GM18861 (cell line): ENCODE measurements at regions not wholly inside any gene's neighbourhood (a gene's known extent, or its start where the extent isn't known, plus 50 kb on each side); places are given as distances from the start of the nearest gene placed in this dataset.
A peak's percentile ranks its signal among the peaks of the same experiment; 100 is the strongest.
"Not testable (repeated sequence)": the region's sequence is repeated elsewhere in the genome, so short reads cannot be mapped to it uniquely, and the experiment has no call there.

ENCODE experiments used
- ATAC-seq: cut with Tn5 transposase; IDR thresholded peaks from one replicate; pipeline ENCODE4 v1.9.1; 2021; ENCODE audit not compliant: unreplicated experiment

DNA sequence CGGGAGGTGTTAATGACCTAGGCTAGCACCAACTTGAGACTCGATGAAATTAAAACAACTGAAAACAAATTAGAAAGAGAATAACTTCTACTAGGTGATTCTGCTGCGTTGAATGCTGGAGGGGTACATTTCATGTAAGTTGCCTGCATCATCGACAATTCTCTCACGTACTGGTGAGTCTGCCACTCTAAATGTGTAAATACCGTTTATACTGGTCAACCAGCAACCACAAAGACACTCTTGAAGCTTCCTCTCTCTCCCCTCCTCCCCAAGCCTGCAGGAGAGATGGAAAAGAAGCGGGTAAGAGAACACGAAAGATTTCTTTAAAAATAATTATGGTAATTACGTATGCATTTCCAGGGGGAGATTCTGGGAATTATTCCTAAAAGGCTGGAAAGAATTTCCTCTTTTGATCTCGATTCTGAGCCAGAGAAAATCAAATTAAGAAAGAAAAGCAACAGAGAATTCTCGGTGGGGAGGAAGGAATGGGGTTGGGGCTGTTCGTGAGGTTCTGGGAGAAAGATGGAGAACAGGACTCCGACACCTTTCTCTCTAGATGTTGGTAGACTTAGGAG, 68.6 kb upstream of the MRTFB start:
- ATAC-seq: no peak

DNA sequence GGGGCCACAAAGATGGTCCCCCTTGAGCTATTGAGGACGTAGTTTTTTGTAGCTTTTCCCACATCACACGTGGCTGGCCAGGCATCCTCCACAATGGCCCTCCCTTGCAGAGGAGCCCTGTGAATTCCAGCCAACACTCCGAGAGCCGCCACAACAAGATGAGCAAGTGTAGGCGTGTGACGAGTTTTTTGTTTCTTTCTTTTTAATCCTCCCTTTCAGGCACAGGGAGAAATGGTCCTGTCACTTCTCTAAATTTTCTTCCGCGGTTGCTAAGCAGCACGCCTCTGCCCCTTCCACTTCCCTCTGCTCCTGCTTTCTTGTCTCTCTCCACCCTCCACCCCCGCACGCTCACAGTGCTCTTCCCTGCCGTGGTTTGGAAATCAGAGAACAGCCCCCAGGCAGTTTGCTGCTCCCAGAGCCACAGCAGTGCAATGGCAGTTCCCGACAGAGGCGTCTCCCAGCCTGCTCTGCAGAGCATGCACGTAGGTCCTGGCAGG, 68.0 kb upstream of the MRTFB start:
- ATAC-seq: no peak

DNA sequence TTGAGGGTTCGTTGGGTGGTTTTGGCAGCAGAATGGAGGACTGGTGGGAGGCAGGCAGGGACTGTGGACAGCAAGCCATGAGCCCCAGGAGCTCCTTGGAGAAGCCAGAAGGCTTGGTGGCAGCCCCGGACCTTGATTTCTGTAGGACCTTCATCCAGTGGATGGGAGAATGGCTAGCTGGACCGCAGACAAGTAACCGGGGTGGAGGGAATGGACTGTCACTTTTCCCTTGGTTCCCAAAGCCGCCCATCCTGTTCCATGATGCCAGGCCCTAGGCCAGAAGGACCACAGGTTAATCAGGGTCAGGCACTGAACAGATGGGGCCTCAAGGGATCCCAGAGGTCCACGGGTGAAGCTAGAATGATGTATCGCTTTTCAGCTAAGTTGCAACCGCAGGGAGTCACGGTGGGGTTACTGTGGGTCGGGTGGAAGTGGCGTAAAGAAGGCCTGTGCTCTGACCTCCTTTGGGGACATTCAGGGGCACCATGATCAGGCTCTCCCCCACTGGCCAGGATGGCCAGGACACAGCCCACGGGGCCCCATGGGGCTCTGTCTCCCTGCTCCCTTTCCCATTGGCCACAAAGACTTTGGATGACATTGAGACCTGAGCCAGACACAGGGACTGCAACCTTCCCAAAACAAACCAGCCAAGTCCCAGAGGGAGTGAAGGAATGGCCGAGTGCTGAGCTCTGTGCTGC, 66.9 kb upstream of the MRTFB start:
- no peak for ATAC-seq

DNA sequence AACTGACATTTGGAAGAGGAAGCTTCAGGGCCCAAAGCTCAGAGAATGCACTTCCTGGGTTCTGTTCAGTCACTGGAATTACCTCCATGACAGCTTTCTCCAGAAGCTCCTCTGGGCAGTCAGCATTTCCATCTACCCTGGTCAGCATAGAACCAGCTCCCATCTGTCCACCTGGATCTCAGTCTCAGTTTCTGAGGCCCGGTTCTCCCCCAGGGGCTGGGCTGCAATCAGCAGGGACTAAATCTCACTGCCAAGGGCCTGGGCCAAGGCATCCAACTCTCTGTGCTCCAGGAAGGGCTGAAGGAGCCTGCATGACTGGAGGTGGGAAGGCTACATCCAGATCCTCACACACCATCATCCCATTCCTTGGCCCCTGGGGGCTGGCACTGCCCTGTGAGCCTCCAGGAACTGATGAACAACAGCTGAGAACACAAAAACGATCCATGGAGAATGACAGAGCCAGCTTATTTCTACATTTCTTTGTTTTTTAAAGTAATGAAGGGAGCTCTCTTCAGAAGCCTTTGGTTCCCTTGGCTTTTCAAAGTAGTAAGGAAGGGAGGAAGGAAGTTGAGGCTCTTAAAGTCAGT, 66.3 kb upstream of the MRTFB start:
- no peak for ATAC-seq

DNA sequence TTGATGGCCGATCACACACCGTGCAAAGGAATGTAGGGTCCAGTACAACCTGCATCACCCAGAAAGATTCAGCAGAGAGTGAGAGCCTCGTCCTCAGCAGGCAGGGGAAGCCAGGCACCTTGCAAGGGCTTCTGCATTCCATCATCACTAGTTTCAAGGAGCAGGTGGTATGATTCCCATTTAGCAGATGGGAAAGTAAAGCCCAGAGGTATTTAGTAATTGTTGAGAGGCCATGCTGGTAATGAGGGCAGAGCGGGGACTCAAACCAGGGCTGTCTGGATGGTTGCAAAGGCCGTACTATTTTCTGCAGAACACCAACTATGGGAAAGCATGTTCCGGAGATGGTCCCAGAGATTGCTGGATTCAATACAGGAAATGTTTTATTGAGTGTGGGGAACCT, 65.8 kb upstream of the MRTFB start:
- no peak for ATAC-seq

DNA sequence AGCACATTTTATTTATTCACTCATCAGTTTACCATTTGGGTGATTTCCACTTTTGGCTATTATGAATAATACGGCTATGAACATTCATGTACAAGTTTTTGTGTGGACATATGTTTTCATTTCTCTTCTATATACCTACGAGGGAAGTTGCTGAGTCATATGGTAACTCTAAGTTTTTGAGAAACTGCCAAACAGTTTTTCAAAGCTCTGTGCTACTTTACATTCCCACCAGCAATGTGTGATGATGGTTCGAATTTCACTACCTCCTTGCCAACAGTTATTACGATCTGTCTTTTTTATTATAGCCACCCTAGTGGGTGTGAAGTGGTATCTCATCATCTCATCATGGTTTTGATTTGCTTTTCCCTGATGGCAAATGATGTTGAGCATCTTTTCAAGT, 63.7 kb upstream of the MRTFB start:
- ATAC-seq: peak; percentile 84

DNA sequence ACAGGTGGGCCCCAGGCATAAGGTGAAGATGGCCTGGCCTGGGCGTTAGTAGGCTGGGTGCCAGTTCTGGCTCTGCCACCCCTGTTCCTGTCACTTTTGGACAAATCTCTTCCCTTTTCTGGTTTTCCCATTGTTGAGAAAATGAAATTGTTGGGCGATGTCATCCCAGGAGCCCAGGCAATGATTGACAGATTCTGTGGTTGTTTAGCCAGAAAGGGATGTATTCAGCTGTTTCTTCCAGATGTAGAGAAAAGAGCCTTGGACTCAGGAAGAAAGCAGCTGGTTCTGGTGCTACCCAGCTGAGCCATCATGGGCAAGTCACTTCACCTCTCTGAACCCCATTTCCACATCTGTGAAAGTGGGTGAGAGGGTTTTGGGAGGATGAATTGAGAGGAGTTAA, 60.1 kb upstream of the MRTFB start:
- no peak for ATAC-seq

DNA sequence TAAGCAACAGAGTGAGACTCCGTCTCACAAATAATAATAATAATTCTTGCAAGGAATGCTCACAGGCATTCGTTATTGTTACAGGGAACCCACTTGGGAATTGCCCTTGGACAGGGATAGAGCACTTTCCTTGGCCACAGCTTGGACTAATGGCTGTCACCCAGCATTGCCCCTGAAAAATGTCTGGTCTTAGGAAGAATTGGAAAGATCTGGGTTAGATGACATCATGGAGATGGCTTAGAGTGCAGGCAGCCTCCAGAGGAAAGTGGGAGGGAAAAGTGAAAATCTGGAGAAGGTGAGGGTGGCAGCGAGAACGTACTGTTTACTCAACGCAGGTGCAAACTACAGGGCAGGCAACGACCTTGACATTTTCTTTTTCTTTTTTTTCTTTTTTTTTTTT, 59.3 kb upstream of the MRTFB start:
- no peak for ATAC-seq

DNA sequence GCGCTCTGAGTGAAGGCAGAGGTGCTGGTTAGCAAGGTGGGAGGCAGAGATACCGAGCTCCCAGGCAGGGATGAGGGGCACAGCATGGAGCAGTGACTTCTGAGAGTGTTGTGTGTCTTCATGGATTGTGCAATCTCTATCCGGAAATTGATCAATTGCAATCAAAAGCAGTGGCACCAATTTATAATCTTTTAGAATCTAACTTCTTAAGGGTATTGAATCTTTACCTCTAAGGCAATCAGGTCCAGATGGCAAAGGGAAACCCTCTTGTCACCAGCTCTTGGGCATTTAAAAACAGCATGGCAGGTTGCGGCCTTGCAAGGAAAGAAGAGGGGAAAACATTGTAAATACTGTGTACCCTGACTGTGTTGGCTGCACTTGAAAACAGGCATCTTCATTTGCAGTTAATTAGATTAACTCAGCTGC, 58.0 kb upstream of the MRTFB start:
- ATAC-seq: no peak

DNA sequence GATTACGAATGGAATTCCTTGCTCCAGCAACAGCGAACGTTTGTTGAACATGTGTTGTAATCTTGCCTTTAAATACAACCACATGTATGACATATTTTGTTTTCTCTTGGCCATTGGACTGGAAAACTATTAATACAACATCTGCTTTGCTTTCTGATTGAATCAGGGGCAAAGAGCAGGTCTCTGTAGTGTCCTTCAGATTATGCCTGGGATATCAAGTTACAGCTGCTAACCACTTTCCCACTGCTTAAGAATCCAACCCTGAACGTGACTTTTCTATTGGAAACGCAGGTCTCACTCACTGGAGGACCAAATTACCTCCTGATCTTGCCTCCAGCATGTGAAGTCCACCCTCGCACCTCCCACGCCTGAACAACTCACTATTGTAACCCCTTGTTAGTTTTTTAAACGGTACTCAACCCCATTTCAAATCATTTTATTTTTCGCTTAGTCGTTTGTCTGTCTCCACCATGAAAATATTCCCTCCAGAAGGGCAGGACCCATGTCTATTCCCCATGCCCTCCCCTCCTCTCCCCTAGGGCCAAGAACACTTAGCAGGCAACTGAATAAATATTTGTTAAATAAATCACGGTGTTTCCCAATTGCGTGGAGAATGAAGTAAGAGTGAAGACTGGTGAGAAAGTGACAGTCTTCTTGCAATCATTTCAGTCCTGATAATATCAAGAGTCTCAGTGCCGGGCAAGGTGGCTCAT, 57.4 kb upstream of the MRTFB start:
- no peak for ATAC-seq

DNA sequence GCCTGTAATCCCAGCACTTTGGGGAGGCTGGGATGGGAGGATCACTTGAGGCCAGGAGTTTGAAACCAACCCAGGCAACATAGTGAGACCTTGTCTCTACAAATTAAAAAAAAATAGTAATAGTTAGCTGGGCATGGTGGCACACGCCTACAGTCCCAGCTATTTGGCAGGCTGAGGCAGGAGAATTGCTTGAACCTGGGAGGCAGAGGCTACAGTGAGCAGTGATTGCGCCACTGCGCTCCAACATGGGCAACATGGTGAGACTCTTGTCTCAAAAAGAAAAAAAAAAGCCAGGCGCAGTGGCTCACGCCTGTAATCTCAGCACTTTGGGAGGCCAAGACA, 56.9 kb upstream of the MRTFB start:
- no peak for ATAC-seq

DNA sequence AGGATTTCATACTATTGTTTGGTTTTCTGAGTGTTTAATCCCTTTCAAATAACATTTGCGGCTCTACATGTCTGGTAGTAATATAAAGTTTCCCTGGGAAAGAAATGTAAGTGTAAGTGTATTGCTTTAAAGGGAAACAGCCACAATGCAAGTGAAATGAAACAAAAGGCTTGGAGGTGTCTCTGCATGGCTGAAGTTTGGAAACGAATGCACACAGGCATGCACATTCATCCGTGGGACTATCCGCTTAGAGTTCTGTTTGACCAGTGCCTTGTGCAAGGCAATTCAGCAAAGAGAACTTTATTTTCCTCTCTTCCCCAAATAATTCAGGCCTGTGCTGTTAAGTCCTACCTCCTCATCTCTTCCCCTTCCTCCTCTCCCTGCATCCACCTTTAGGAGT, 56.1 kb upstream of the MRTFB start:
- no peak for ATAC-seq

DNA sequence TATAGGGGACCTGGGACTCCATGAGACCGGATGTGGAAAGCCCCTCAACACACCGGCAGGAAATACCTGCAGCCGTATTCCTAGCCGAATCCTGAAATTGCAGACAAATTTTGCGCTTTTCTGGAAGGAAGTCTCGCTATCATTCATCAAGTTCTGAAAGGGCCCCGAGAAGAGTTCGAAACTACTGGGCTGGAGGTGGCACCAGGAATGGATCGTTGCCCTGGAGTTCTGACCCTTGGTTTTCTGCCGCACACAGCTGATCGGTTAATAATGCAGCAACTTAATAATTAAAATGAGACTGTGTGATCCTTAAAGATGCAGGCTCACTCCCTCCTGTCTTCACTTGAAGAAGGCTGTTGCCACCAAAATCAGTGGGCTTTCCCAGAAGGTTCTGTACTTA, 55.7 kb upstream of the MRTFB start:
- no peak for ATAC-seq

DNA sequence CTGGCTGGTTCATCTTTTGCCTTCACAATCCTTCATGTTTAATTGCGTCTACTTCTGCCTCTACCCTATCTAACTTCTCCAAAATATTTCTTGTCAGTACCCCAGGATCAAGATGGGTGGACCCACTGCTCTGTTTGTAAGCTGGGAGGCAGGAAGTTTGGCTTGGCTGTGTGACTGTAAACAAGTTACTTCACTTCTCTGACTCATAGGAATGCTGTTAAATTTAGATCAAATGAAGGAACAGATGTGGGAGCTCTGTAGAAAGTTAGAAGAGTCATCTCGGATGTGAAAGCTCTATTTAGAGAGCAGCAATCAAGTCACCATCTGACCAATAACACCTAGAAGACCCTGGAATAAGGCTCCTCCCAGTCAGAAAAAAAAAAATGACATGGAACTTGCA, 55.2 kb upstream of the MRTFB start:
- ATAC-seq: no peak

DNA sequence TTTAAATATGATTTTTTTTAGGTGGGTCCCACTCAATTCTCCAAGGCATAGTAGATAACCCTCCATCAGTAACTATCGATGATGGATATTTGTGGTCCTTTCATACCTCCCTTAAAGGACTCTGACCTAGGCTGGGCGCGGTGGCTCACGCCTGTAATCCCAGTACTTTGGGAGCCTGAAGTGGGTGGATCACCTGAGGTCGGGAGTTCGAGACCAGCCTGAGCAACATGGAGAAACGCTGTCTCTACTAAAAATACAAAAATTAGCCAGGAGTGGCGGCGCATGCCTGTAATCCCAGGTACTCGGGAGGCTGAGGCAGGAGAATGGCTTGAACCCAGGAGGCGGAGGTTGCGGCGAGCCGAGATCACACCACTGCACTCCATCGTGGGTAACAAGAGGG, 54.8 kb upstream of the MRTFB start:
- ATAC-seq: not testable (repeated sequence)

DNA sequence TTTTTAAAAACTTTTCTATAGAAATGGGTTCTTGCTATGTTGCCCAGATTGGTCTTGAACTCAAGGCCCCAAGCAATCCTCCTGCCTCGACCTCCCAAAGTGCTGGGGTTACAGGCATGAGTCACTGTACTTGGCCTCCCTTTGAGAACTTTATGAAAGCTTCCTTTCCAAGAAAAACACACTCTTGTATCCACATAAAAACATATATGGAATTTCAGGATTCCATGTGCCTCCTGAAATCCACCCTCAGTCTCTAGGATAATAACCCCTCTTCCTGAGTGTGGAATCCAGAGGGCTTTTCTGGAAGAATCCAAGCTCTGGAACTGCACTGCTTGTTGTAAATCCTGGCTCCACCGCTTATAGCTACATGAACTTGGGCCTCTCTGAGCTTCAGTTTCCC, 53.2 kb upstream of the MRTFB start:
- ATAC-seq: no peak

DNA sequence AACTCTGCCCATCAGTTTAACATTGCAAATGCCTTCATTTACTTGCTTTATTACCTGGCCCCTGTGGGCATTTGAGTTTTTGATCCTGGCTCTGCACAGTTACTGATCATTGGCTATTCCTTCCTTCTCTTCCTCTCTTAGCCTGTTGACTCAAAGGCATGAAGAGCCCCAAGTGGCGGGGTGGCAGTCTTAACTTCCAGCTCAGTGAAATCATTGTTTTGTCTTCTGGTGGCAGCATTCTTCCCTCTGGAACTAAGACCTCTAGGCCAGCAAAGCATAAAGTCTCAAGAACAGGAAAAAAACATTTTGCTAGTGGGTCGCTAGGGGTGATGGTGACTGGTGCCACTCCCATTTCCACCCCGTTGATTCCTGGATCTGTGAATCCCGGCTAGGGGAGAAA, 52.3 kb upstream of the MRTFB start:
- no peak for ATAC-seq

DNA sequence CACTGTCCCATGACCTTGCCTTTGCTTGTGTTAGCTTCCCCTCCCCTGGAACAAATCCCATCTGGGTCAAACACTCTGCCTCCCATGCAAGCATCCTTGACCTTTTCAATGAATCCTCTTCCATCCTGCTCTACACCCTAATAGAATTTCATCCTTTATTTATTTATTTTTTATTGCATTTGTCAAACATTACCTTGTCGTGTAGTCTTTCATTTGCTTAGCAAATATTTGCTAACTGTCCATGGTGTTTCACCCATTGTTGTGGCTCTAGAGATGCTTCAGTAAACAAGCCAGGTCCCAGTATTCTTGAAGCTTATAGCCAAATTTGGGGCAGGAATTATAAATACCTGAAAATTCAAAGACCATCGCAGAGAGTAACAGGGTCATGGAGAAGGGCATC, 51.0 kb upstream of the MRTFB start:
- ATAC-seq: no peak
